DOHH2 (cell line): ENCODE measurements at regions not wholly inside any gene's neighbourhood (a gene's known extent, or its start where the extent isn't known, plus 50 kb on each side); places are given as distances from the start of the nearest gene placed in this dataset.

Experiments used
- H3F3A ChIP-seq: fragments of 200-600 bp; sonication (generic), shearing (Covaris generic); 2 replicates; pipeline ENCODE4 v1.6.0; 2016; ENCODE audit warnings: antibody characterized with exemption, mild to moderate bottlenecking; ENCODE audit not compliant: control insufficient read depth, insufficient read depth
- H3K27ac ChIP-seq: fragments of 200-600 bp; sonication (generic); 2 replicates; pipeline ENCODE4 v1.5.1; 2014; ENCODE audit warnings: low read depth, mild to moderate bottlenecking, low read length, moderate library complexity
- H3K27me3 ChIP-seq: fragments of 200-600 bp; sonication (generic); 2 replicates; pipeline ENCODE4 v1.6.1; 2014; ENCODE audit warnings: mild to moderate bottlenecking, low read length, mixed read lengths; ENCODE audit not compliant: control insufficient read depth
- H3K36me3 ChIP-seq: fragments of 200-600 bp; sonication (generic); 2 replicates; pipeline ENCODE4 v1.6.1; 2014; ENCODE audit warnings: mild to moderate bottlenecking, low read length, moderate library complexity, mixed read lengths; ENCODE audit not compliant: control insufficient read depth
- H3K4me1 ChIP-seq: fragments of 200-600 bp; sonication (generic); 2 replicates; pipeline ENCODE4 v1.6.1; 2014; ENCODE audit warnings: mild to moderate bottlenecking, low read length, mixed read lengths; ENCODE audit not compliant: control insufficient read depth
- H3K4me2 ChIP-seq: fragments of 200-600 bp; sonication (generic); 2 replicates; pipeline ENCODE4 v1.6.0; 2014; ENCODE audit warnings: mild to moderate bottlenecking, low read length, moderate library complexity
- H3K4me3 ChIP-seq: fragments of 200-600 bp; sonication (generic); 2 replicates; pipeline ENCODE4 v1.5.1; 2014; ENCODE audit warnings: mild to moderate bottlenecking, low read length, mixed read lengths
- H3K79me2 ChIP-seq: fragments of 200-600 bp; sonication (generic); 2 replicates; pipeline ENCODE4 v1.6.1; 2014; ENCODE audit warnings: mild to moderate bottlenecking, low read length, mixed read lengths; ENCODE audit not compliant: control insufficient read depth
- H3K9me2 ChIP-seq: fragments of 200-600 bp; sonication (generic); replicated peaks from 2 replicates; pipeline ENCODE4 v1.6.1; 2014; ENCODE audit warnings: mild to moderate bottlenecking, low read length, mixed read lengths; ENCODE audit not compliant: control insufficient read depth
- H3K9me3 ChIP-seq: fragments of 200-600 bp; sonication (generic); 2 replicates; pipeline ENCODE4 v1.6.1; 2014; ENCODE audit warnings: antibody characterized with exemption, low read length, mixed read lengths; ENCODE audit not compliant: control insufficient read depth, insufficient read depth
- H4K20me1 ChIP-seq: fragments of 200-600 bp; sonication (generic); 2 replicates; pipeline ENCODE4 v1.6.0; 2014; ENCODE audit warnings: low read depth, mild to moderate bottlenecking, antibody characterized with exemption, low read length, moderate library complexity; ENCODE audit not compliant: control insufficient read depth, insufficient read depth
- EZH2phosphoT487 ChIP-seq: fragments of 200-600 bp; sonication (generic); IDR thresholded peaks from 2 replicates; pipeline ENCODE4 v1.6.1; 2017; ENCODE audit warnings: borderline replicate concordance, mild to moderate bottlenecking, antibody characterized with exemption, low read length, moderate library complexity, mixed read lengths
- TF ChIP-seq, protein P1 (sequence below): fragments of 200-600 bp; sonication (generic); IDR thresholded peaks from one replicate; pipeline ENCODE4 v1.5.1; 2014; ENCODE audit warnings: antibody characterized with exemption, mild to moderate bottlenecking, low read depth, low read length; ENCODE audit not compliant: poor library complexity, severe bottlenecking

DNA sequence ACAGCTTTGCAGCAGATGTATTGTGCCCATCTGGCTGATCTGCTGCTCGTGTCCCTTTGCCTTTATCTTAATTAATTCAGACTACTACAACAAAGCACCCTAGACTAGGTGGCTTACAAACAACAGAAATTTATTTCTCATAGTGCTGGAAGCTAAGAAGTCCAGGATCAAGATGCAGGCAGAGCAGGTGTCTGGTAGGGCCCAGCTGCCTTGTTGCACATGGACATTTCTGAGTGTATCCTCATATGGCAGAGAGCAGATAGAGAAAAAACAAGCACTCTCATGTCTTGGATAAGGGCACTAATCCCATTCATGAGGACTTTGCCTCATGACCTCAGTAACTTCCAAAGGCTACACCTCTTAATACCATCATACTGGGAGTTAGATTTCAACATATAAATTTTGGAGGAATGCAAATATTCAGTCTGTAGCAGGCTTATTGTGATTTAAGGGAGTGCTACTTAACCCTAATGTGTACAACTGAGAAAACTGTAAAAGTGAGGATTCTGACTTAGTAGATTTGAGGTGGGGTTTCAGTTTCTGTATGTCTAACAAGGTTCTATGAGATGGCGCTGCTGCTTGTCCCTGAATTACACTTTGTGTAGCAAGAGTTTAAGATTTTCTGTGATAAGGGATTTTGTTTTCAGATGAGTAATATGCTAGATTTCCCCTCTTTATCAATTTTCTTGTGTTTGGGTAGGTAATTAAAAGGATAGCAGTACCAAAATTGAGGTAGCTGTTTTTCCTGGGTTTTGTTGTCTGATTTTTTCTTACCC, 473.2 kb upstream of the TECRL start:
- no peak overlapping the region for H3K4me3 ChIP-seq
- no peaks in the 10 kb centered on the region for H3K9me2 ChIP-seq
- no peak overlapping the region for H3K4me2 ChIP-seq

DNA sequence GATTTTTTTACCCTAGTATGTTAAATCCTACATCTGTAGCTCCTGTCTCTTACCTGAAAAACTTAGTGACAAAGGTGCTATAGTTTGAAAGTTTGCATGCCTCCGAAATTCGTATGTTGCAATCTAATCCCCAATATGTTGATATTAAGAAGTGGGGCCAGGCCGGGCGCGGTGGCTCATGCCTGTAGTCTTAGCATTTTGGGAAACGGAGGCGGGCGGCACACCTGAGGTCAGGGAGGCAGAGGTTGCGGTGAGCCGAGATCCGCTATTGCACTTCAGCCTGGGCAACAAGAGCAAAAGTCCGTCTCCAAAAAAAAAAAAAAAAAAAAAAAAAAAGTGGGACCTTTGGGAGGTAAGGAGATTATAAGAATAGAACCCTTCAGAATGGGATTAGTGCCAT, 471.3 kb upstream of the TECRL start:
- no peaks in the 10 kb centered on the region for H3K79me2 ChIP-seq
- no peaks in the 10 kb centered on the region for H3K36me3 ChIP-seq
- H3K27me3 ChIP-seq, result no peaks in the 10 kb centered on the region
- H4K20me1 ChIP-seq, result no peaks in the 10 kb centered on the region
- H3F3A ChIP-seq, result no peaks in the 10 kb centered on the region
- no peaks in the 10 kb centered on the region for H3K4me1 ChIP-seq
- H3K27ac ChIP-seq, result no peak overlapping the region
- H3K4me3 ChIP-seq, result no peak overlapping the region
- H3K9me3 ChIP-seq, result no peaks in the 10 kb centered on the region
- TF ChIP-seq EZH2phosphoT487, result no peak
- TF ChIP-seq, protein P1, sequence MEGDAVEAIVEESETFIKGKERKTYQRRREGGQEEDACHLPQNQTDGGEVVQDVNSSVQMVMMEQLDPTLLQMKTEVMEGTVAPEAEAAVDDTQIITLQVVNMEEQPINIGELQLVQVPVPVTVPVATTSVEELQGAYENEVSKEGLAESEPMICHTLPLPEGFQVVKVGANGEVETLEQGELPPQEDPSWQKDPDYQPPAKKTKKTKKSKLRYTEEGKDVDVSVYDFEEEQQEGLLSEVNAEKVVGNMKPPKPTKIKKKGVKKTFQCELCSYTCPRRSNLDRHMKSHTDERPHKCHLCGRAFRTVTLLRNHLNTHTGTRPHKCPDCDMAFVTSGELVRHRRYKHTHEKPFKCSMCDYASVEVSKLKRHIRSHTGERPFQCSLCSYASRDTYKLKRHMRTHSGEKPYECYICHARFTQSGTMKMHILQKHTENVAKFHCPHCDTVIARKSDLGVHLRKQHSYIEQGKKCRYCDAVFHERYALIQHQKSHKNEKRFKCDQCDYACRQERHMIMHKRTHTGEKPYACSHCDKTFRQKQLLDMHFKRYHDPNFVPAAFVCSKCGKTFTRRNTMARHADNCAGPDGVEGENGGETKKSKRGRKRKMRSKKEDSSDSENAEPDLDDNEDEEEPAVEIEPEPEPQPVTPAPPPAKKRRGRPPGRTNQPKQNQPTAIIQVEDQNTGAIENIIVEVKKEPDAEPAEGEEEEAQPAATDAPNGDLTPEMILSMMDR, result no peak
- no peaks in the 10 kb centered on the region for H3K9me2 ChIP-seq
- H3K4me2 ChIP-seq, result no peak overlapping the region

More for the DNA sequence above, 473.2 kb upstream of the TECRL start:
- no peak overlapping the region for H3K27ac ChIP-seq
- no peaks in the 10 kb centered on the region for H3F3A ChIP-seq
- H3K27me3 ChIP-seq, result no peaks in the 10 kb centered on the region
- TF ChIP-seq EZH2phosphoT487, result no peak
- TF ChIP-seq, protein P1, result no peak
- no peaks in the 10 kb centered on the region for H4K20me1 ChIP-seq
- H3K9me3 ChIP-seq, result no peaks in the 10 kb centered on the region
- no peaks in the 10 kb centered on the region for H3K36me3 ChIP-seq
- H3K4me1 ChIP-seq, result no peaks in the 10 kb centered on the region
- no peaks in the 10 kb centered on the region for H3K79me2 ChIP-seq

DNA sequence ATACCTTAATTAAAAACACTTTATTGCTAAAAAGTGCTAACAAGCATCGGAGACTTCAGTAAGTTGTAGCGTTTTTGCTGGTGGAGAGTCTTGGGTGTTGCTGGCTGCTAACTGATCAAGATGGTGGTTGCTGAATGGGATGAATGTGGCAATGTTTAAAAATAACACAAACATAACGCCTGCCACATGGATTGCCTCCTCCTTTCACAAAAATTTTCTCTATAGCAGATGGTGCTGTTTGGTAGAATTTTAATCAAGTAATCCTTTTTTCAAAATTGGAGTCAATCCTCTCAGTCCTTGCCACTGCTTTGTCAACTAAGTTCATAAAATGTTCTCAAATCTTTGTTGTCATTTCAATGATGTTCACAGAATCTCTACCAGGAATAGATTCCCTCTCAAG, 466.8 kb upstream of the TECRL start:
- Histone ChIP-seq H3F3A (no peaks in the 10 kb centered on the region), H3K9me2 (no peaks in the 10 kb centered on the region), H3K4me2 (no peak overlapping the region), H3K36me3 (no peaks in the 10 kb centered on the region), H3K79me2 (no peaks in the 10 kb centered on the region), H4K20me1 (no peaks in the 10 kb centered on the region), H3K4me3 (no peak overlapping the region), H3K27me3 (no peaks in the 10 kb centered on the region), H3K9me3 (no peaks in the 10 kb centered on the region), H3K27ac (no peak overlapping the region), H3K4me1 (no peaks in the 10 kb centered on the region)
- no peak for TF ChIP-seq EZH2phosphoT487
- TF ChIP-seq, protein P1, result no peak
